HG03280 (cell line): ENCODE measurements at regions not wholly inside any gene's neighbourhood (a gene's known extent, or its start where the extent isn't known, plus 50 kb on each side); places are given as distances from the start of the nearest gene placed in this dataset.

Experiments used
- ATAC-seq: cut with Tn5 transposase; IDR thresholded peaks from one replicate; pipeline ENCODE4 v1.9.1; 2021; ENCODE audit warnings: mild to moderate bottlenecking, moderate library complexity; ENCODE audit not compliant: unreplicated experiment

DNA sequence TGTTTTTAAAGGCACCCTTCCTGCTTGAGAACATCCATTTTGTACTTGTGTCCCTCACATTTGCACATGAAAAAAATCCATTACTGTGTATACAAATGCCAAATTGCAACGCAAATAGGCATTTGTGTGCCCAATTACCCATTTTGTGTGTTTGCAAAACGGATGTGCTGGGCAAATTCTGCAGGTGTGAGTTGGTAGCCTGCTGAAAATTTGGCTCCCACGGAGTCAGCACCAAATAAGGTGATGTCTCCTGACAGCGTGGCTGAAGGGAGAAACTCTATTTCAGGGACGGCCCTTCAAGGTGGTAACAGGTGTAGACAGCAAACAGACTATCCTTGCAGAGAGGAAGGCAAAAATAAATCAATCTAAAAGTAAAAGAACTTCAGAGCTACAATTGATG, 661.1 kb downstream of the BCL11A start:
- ATAC-seq: no peak

GRCh38 chr2:59889305-59889704, 664.1 kb downstream of the BCL11A start:
- ATAC-seq: no peak

DNA sequence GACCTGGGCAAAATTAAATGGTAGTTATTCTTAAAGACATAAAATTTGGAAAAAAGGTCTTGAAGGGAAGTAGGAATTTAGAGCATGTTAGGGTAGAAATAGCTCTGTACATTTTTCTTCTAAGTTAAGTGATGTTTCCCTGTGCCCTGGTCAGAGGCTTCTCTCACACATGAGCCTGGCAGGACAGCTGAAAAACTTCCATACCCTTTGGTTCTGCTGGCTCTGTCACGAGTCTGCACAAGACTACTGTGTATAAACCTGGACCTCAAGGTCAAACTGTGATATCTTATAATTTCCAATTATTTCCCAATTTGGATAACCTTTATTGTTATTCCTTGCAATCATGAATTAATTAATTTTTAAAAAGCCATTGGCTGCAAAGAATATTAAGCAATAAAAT, 664.7 kb downstream of the BCL11A start:
- no peak for ATAC-seq

GRCh38 chr2:59888015-59888414, 665.4 kb downstream of the BCL11A start:
- peak; percentile 94 for ATAC-seq

GRCh38 chr2:59887366-59887765, 666.1 kb downstream of the BCL11A start:
- no peak for ATAC-seq

GRCh38 chr2:59886759-59887158, 666.7 kb downstream of the BCL11A start:
- ATAC-seq: no peak

DNA sequence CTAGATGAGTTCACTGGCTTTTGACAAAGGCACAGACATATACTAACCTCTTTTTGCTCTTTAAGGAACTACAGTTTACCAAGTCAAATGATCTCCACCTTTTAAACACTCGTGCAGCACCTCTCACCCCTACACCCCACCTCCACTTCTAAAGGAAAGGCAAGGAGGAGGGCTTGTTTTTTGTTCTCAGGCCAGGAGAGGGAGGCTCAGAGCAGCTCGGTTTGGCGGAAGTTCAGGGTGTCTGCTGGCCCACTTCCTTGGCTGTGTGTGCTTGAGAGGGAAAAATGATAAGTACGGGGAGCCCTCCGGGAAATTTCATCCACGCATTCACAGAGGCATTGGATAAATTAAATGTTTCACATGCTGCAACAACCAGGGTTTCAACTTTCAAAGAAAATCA, 667.9 kb downstream of the BCL11A start:
- ATAC-seq: no peak

- no peak for ATAC-seq
Measured at GRCh38 chr2:59884166-59884565, 669.3 kb downstream of the BCL11A start.

DNA sequence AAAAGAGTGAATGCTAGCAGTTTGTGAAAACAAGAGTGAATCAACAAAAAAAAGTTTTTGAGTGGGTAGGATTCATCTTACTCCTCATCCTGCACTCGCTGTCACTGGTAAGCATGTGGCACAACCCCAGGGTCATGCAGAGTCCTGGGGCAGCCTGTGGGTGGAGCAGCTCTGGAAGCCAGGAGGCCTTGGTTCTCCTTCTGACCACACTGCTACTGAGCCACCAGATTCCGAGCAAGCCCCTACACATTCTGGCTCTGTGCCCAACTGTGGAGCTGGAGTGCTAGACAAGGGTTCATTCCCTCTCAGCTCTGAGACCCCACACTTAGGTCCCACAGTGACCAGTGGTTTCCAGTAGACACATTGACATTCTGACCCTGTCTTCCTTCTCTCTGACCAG, 670.6 kb downstream of the BCL11A start:
- no peak for ATAC-seq

GRCh38 chr2:59882279-59882678, 671.2 kb downstream of the BCL11A start:
- no peak for ATAC-seq

DNA sequence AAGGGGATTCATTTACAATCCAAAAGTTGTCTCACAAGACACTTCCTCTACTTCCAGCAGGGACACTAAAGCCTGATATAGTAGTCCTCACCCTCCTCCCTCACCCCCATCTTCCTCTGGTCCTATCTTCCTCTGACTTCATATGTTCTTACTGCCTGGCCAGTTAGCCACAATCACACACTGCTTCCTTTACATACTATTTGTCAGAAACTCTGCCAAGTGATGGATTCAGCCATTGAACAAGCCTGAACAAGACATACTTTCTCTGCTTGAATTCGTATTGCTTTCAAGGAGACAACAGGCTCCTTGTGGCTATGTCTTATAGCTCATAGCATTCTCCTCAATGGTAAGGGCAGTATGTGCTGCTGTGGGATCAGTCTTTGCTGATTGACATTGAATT, 672.2 kb downstream of the BCL11A start:
- no peak for ATAC-seq

- no peak for ATAC-seq
Measured at GRCh38 chr2:59879700-59880131, 673.7 kb downstream of the BCL11A start.

DNA sequence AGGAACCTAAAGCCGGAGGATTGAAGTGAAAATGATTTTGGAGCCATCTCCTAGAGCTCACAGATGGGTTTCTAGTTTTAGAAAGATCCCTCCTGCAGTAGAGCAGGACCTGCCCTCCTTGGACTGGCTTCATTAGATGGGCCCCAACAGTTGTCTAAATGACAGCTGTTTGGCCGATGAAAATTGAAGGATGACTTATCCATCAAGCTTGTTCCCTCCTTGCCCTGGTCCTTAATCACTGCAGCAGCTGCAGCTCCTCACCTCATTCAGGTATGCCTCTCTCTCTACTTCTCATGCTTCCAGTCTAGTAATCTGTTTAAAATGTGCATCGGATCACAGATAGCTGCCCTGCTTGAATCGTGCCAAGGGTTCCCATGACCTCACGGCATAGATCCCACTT, 677.6 kb downstream of the BCL11A start:
- ATAC-seq: no peak

DNA sequence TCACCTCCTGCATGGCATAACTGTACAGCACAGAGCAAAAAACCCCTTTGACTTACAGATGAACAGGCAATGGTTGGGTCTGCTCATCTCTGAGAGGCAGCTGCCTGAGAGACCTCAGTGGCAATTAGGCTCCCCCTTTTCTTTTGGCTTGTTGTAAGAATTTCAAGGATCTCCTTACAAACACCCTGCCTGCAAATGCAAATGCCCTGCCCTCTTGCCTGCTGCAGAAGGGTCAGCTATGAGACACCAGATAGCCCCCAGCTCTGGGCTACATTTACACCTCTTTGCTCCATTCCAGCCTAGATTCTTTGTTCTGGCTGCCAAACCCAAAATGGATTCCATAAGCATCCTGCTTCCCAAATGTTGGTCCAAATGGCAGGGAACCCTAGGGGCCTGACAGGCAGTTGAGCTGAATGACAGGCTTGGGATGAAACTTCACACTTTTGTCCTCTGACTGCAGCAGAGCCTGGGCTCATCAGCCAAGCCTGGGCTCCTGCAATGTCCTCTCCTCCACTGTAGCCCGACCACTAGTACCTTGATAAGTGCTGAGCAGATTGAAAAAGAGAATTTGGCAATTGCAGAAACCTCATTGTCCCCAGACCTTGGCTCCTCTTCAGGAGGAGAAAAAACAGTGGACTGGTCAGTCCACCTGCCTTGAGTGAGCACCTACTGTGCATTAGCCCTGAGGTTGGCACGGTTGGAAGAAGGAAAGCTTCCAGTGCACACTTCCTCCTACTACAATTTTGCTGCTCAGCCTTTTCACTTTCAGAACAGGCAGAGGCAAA, 678.3 kb downstream of the BCL11A start:
- no peak for ATAC-seq

DNA sequence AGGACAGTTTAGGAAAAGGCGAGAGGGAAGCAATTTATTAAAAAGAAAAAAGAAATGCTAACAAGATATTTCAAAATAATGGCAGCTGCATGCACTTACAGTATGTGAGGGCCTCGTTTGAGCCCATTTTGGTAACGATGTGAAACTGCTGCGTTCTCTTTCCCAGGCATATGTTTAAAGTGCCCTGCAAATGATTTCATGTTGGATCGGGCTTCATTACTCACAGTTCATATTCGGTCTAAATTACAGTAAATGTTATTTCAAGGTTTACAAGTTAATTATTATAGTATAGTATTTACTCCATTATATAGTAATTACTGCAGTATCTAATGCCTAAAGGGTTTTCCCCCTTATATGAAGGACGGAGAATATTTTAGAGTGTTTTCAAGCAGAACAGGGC, 679.1 kb downstream of the BCL11A start:
- no peak for ATAC-seq

GRCh38 chr2:59871830-59872229, 681.6 kb downstream of the BCL11A start:
- no peak for ATAC-seq

GRCh38 chr2:59868981-59869380, 684.5 kb downstream of the BCL11A start:
- ATAC-seq: no peak

DNA sequence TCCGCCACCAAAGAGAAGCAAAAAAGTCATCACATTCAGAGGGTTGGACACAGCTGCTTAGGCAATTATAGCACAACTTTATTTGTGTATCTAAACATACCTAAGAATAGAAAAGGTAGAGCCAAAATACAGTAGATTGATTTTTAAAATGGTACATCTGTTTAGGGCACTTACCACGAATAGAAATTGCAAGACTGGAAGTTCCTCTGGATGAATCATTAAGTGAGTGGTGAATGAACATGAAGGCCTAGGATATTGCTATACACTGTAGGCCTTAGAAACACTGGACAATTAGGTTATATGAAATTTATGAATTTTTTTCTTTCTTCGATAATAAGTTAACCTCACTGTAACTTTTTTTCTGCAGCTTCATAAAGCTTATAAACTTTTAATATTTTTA, 687.0 kb downstream of the BCL11A start:
- ATAC-seq: no peak

GRCh38 chr2:59858540-59858939, 694.9 kb downstream of the BCL11A start:
- no peak for ATAC-seq

DNA sequence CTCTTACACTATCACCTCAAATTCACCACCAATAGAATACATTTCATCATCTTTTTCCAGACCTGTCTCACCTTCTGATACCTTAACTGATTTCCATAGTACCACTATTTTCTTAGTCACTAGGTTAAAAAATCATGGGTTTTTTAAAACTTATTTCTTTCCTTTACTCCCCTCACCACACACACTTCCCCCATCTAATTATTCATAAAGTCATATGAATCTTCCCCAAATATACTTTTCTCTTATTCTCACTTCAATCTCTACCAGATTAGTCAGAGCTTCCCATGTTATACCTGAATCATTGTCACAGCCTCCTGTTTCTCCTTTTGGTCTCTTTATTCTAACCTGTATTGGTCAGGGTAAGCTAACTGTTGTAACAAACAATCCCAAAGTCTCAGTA, 696.3 kb downstream of the BCL11A start:
- no peak for ATAC-seq

- ATAC-seq: no peak
Measured at GRCh38 chr2:59856391-59856790, 697.1 kb downstream of the BCL11A start.

DNA sequence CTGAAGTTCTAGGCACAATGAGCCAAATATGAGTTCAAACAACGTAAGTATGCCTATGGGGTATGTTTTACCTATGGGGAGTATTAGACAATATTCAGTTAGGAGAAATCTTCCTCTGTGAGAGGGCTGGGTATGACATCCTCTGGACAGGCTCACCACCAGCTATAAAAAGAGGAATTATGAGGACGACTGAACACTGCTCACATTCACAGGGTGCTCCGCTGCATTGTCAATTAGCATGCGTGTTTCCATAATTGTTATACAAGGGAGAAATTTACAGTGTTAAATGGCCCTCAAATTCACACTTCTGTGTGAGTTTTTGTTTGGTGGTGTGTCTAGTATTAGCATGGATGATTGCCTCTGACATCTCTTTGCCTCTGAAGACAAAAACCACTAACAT, 700.4 kb downstream of the BCL11A start:
- ATAC-seq: no peak

GRCh38 chr2:59851836-59852475, 701.5 kb downstream of the BCL11A start:
- no peak for ATAC-seq
